H1 (cell line): ENCODE measurements at regions not wholly inside any gene's neighbourhood (a gene's known extent, or its start where the extent isn't known, plus 50 kb on each side); places are given as distances from the start of the nearest gene placed in this dataset.

Experiments
- CTCF ChIA-PET: fragments of 300-600 bp; sonication (Branson Sonifier 250); formaldehyde crosslinking; loops from one replicate; lab custom pipeline; 2021; ENCODE audit not compliant: partially characterized antibody; lab: Charles Lee
- POLR2A ChIA-PET: fragments of 300-600 bp; sonication (Branson Sonifier 250); formaldehyde crosslinking; loops from one replicate; lab custom pipeline; 2021; ENCODE audit warnings: inconsistent platforms; ENCODE audit not compliant: partially characterized antibody; lab: Charles Lee
- DNase-seq, 2 experiments: peaks; one replicate each; pipeline versions ENCODE4 v3.0.0 to v3.0.0-alpha.2; 2010 to 2022; ENCODE audit warnings: low spot score in 2 of 2, low read depth in 1 of 2, mixed read lengths in 1 of 2
- FAIRE-seq: peaks from 2 replicates; lab custom pipeline; 2011; peaks lifted over from hg19 to GRCh38; lab: Jason Lieb, UNC
- H2AFZ ChIP-seq: 2 replicates; pipeline ENCODE4 v1.8.1; 2012; ENCODE audit warnings: low read length, inconsistent platforms
- H2AK5ac ChIP-seq: 2 replicates; pipeline ENCODE4 v1.6.1; 2013; ENCODE audit warnings: low read depth, low read length
- H2BK120ac ChIP-seq: replicated peaks from 2 replicates; pipeline ENCODE3; 2013; ENCODE audit warnings: low read depth, low read length, inconsistent platforms
- H2BK12ac ChIP-seq: 2 replicates; pipeline ENCODE4 v1.6.1; 2013; ENCODE audit warnings: low read depth, low read length
- H2BK15ac ChIP-seq: 2 replicates; pipeline ENCODE4 v1.6.1; 2013; ENCODE audit warnings: low read length
- H2BK20ac ChIP-seq: 2 replicates; pipeline ENCODE4 v1.6.1; 2013; ENCODE audit warnings: low read length
- H2BK5ac ChIP-seq: 2 replicates; pipeline ENCODE4 v1.6.1; 2013; ENCODE audit warnings: low read depth, low read length
- H3K14ac ChIP-seq: 2 replicates; pipeline ENCODE4 v1.6.1; 2013; ENCODE audit warnings: inconsistent platforms; ENCODE audit not compliant: insufficient read length
- H3K18ac ChIP-seq: 2 replicates; pipeline ENCODE4 v1.6.1; 2013; ENCODE audit warnings: low read length; ENCODE audit errors: extremely low read depth
- H3K23ac ChIP-seq: 2 replicates; pipeline ENCODE4 v1.6.1; 2013; ENCODE audit warnings: inconsistent platforms; ENCODE audit not compliant: insufficient read length
- H3K23me2 ChIP-seq: 2 replicates; pipeline ENCODE4 v1.6.1; 2013; ENCODE audit warnings: low read depth, low read length
- H3K27ac ChIP-seq: 2 replicates; pipeline ENCODE4 v1.6.1; 2011; ENCODE audit warnings: low read depth, low read length, inconsistent platforms
- H3K27me3 ChIP-seq, 4 experiments: replicated peaks in 1 of 4; 1 replicate in 1 of 4; 2 replicates in 3 of 4; pipeline versions ENCODE4 v1.6.1 to v1.8.1; 2011 to 2013; ENCODE audit warnings: low read length in 3 of 4, mild to moderate bottlenecking in 3 of 4, inconsistent platforms in 2 of 4, mixed read lengths in 2 of 4, moderate library complexity in 1 of 4; ENCODE audit not compliant: control insufficient read depth in 3 of 4, insufficient read depth in 3 of 4; ENCODE audit errors: extremely low read depth in 1 of 4
- H3K36me3 ChIP-seq, 4 experiments: 2 replicates each; pipeline versions ENCODE4 v1.6.1 to v1.8.1; 2011 to 2013; ENCODE audit warnings: mild to moderate bottlenecking in 4 of 4, low read length in 3 of 4, moderate library complexity in 2 of 4, control low read depth in 1 of 4, inconsistent platforms in 1 of 4; ENCODE audit not compliant: insufficient read depth in 4 of 4, control insufficient read depth in 2 of 4
- H3K4ac ChIP-seq: replicated peaks from 2 replicates; pipeline ENCODE3; 2013; ENCODE audit warnings: low read length, low read depth, mixed read lengths, inconsistent platforms; ENCODE audit not compliant: insufficient read length
- H3K4me1 ChIP-seq, 4 experiments: replicated peaks in 1 of 4; 1 replicate in 1 of 4; 2 replicates in 3 of 4; pipeline versions ENCODE4 v1.6.1 to v1.8.1; 2011 to 2013; ENCODE audit warnings: low read length in 3 of 4, inconsistent platforms in 2 of 4, mixed read lengths in 1 of 4; ENCODE audit not compliant: insufficient read depth in 4 of 4, control insufficient read depth in 3 of 4
- H3K4me2 ChIP-seq, 2 experiments: 2 replicates each; pipeline versions ENCODE4 v1.6.1 to v1.8.1; 2011 to 2013; ENCODE audit warnings: low read depth in 2 of 2, low read length in 2 of 2, control low read depth in 1 of 2, inconsistent platforms in 1 of 2, mild to moderate bottlenecking in 1 of 2; ENCODE audit not compliant: insufficient read depth in 1 of 2
- H3K4me3 ChIP-seq, 4 experiments: fragments of 200-600, 300-600 bp in 1 of 4; sonication (generic), shearing (Covaris generic), sonication (Bioruptor Twin) in 1 of 4; 2 replicates each; pipeline versions ENCODE4 v1.5.1 to v1.8.1; 2011 to 2016; ENCODE audit warnings: low read length in 4 of 4, low read depth in 3 of 4, control low read depth in 2 of 4, inconsistent platforms in 2 of 4, mild to moderate bottlenecking in 2 of 4, mixed read lengths in 1 of 4, moderate library complexity in 1 of 4; ENCODE audit not compliant: insufficient read depth in 2 of 4; ENCODE audit errors: extremely low read depth in 1 of 4
- H3K56ac ChIP-seq: replicated peaks from 2 replicates; pipeline ENCODE3; 2013; ENCODE audit warnings: low read depth, mild to moderate bottlenecking, mixed read lengths, low read length, inconsistent platforms; ENCODE audit not compliant: insufficient read length
- H3K79me1 ChIP-seq: 2 replicates; pipeline ENCODE4 v1.6.1; 2013; ENCODE audit warnings: low read depth, low read length, control low read depth
- H3K79me2 ChIP-seq, 2 experiments: 2 replicates each; pipeline versions ENCODE4 v1.6.1 to v1.8.1; 2012 to 2013; ENCODE audit warnings: low read length in 2 of 2, mild to moderate bottlenecking in 2 of 2, inconsistent platforms in 1 of 2; ENCODE audit not compliant: insufficient read depth in 2 of 2, control insufficient read depth in 1 of 2
- H3K9ac ChIP-seq, 4 experiments: replicated peaks in 1 of 4; 1 replicate in 1 of 4; 2 replicates in 3 of 4; pipeline versions ENCODE4 v1.6.1 to v1.8.1; 2011 to 2013; ENCODE audit warnings: low read depth in 3 of 4, low read length in 3 of 4, control low read depth in 2 of 4, mild to moderate bottlenecking in 2 of 4, moderate library complexity in 2 of 4, inconsistent platforms in 1 of 4; ENCODE audit errors: extremely low read depth in 1 of 4
- H3K9me3 ChIP-seq, 2 experiments: 2 replicates each; pipeline versions ENCODE4 v1.6.1 to v1.8.1; 2012 to 2013; ENCODE audit warnings: mild to moderate bottlenecking in 2 of 2, moderate library complexity in 2 of 2, control low read depth in 1 of 2, inconsistent platforms in 1 of 2, low read depth in 1 of 2, low read length in 1 of 2, mixed read lengths in 1 of 2; ENCODE audit not compliant: insufficient read depth in 2 of 2
- H4K20me1 ChIP-seq, 2 experiments: replicated peaks in 1 of 2; 2 replicates each; pipeline versions ENCODE3 to v1.8.1; 2011 to 2013; ENCODE audit warnings: inconsistent platforms in 2 of 2, low read length in 2 of 2, mild to moderate bottlenecking in 1 of 2; ENCODE audit not compliant: insufficient read depth in 2 of 2, control insufficient read depth in 1 of 2
- H4K5ac ChIP-seq: 2 replicates; pipeline ENCODE4 v1.6.1; 2013; ENCODE audit warnings: low read length, low read depth, mixed read lengths, inconsistent platforms; ENCODE audit not compliant: insufficient read length
- H4K8ac ChIP-seq: 2 replicates; pipeline ENCODE4 v1.8.0; 2013; ENCODE audit warnings: mild to moderate bottlenecking, moderate library complexity, low read length, inconsistent platforms; ENCODE audit not compliant: insufficient read depth; ENCODE audit errors: extremely low read depth
- H4K91ac ChIP-seq: replicated peaks from 2 replicates; pipeline ENCODE3; 2013; ENCODE audit warnings: low read length, mixed read lengths, inconsistent platforms; ENCODE audit not compliant: insufficient read length
- ATF3 ChIP-seq: IDR thresholded peaks from 2 replicates; pipeline ENCODE4 v1.6.1; 2011; ENCODE audit warnings: low read depth, mild to moderate bottlenecking, low read length; ENCODE audit not compliant: insufficient read depth
- CEBPB ChIP-seq: IDR thresholded peaks from 2 replicates; pipeline ENCODE4 v1.6.1; 2012; ENCODE audit warnings: low read depth, low read length
- EP300 ChIP-seq, 2 experiments: IDR thresholded peaks; 1 replicate in 1 of 2; 2 replicates in 1 of 2; pipeline ENCODE4 v1.6.1; 2011 to 2012; ENCODE audit warnings: low read depth in 2 of 2, low read length in 2 of 2, mild to moderate bottlenecking in 2 of 2, borderline replicate concordance in 1 of 2, inconsistent platforms in 1 of 2, moderate library complexity in 1 of 2
- EZH2 ChIP-seq: fragments of 200-600 bp; sonication (generic); IDR thresholded peaks from 2 replicates; pipeline ENCODE4 v1.7.1; 2012; ENCODE audit warnings: low read depth, mild to moderate bottlenecking, moderate library complexity, low read length, inconsistent platforms; ENCODE audit not compliant: severe bottlenecking
- GABPA ChIP-seq: IDR thresholded peaks from 2 replicates; pipeline ENCODE4 v1.6.1; 2011; ENCODE audit warnings: mild to moderate bottlenecking, low read length, moderate library complexity, borderline replicate concordance; ENCODE audit not compliant: insufficient read depth
- JUND ChIP-seq: IDR thresholded peaks from 2 replicates; pipeline ENCODE4 v1.6.1; 2011; ENCODE audit warnings: mild to moderate bottlenecking, improper control_type of control experiment, low read length
- KDM4A ChIP-seq: IDR thresholded peaks from one replicate; pipeline ENCODE4 v1.7.1; 2012; ENCODE audit warnings: low read depth, mild to moderate bottlenecking, moderate library complexity, low read length, inconsistent platforms; ENCODE audit not compliant: severe bottlenecking
- NRF1 ChIP-seq: IDR thresholded peaks from 2 replicates; pipeline ENCODE4 v1.6.1; 2011; ENCODE audit warnings: mild to moderate bottlenecking, low read depth, low read length, improper control_type of control experiment
- POLR2A ChIP-seq, 2 experiments: IDR thresholded peaks; 1 replicate in 1 of 2; 2 replicates in 1 of 2; pipeline ENCODE4 v1.6.1; 2011; ENCODE audit warnings: low read depth in 2 of 2, low read length in 2 of 2, mild to moderate bottlenecking in 2 of 2; ENCODE audit errors: control extremely low read depth in 1 of 2
- POU5F1 ChIP-seq: IDR thresholded peaks from 2 replicates; pipeline ENCODE4 v1.6.1; 2011; ENCODE audit warnings: low read depth, mild to moderate bottlenecking, low read length, moderate library complexity
- SUZ12 ChIP-seq: fragments of 200-600 bp; sonication (generic); IDR thresholded peaks from 2 replicates; pipeline ENCODE4 v1.6.1; 2012; ENCODE audit warnings: mild to moderate bottlenecking, inconsistent platforms, low read length, moderate library complexity, mixed read lengths
- WGBS, 2 experiments: shearing (Covaris generic) in 1 of 2; methylation state at CpG; one replicate each; pipeline versions ENCODE4 v1.1.6 to v1.1.7; 2013 to 2015; ENCODE audit warnings: low lambda C conversion rate in 2 of 2, mixed read lengths in 2 of 2, inconsistent platforms in 1 of 2, low coverage in 1 of 2, missing lambda C conversion rate in 1 of 2; ENCODE audit not compliant: insufficient replicate concordance in 2 of 2, insufficient coverage in 1 of 2, insufficient read length in 1 of 2; ENCODE audit errors: extremely low coverage in 1 of 2, missing lambda C conversion rate in 1 of 2; 5-methylcytosine and 5-hydroxymethylcytosine counted together

GRCh38 chr17:64777415-64778239 is 115.5 kb upstream of the SMURF2 start:
- Histone ChIP-seq H4K20me1 (peaks cover 0 to 5% of the 10 kb centered on the region in 2 experiments), H2BK20ac (no peak overlapping the region), H2AFZ (no peak overlapping the region), H3K27ac (no peak overlapping the region), H4K8ac (no peak overlapping the region; the same call in 1 of the 2 replicates), H3K4ac (no peak overlapping the region), H3K18ac (peak overlapping the region; percentile 60), H2BK120ac (no peak overlapping the region), H2BK15ac (no peak overlapping the region; the same call in 1 of the 2 replicates), H3K4me1 (peaks cover 3 to 26% (median 9%) of the 10 kb centered on the region in 4 experiments), H3K9me3 (no peaks in the 10 kb centered on the region), H3K27me3 (peaks cover 31 to 73% (median 65%) of the 10 kb centered on the region in 4 experiments), H2BK12ac (no peak overlapping the region), H2BK5ac (no peak overlapping the region), H3K79me1 (no peaks in the 10 kb centered on the region), H2AK5ac (no peak overlapping the region), H3K23ac (no peak overlapping the region), H3K23me2 (peaks cover 14% of the 10 kb centered on the region; the same call in 1 of the 2 replicates), H3K79me2 (no peaks in the 10 kb centered on the region; a peak in 1 of 4 replicates), H3K14ac (no peak overlapping the region), H3K4me3 (peak overlapping the region; percentile 8 to 68 (median 32); a peak in 6 of 8 replicates), H3K4me2 (peak overlapping the region; percentile 62 to 89), H3K9ac (no peak overlapping the region), H4K91ac (no peak overlapping the region), H3K36me3 (peaks cover 0 to 4% (median 0%) of the 10 kb centered on the region in 4 experiments; a peak in 1 of 8 replicates), H4K5ac (no peak overlapping the region), H3K56ac (no peak overlapping the region)
- DNase-seq (no peak), FAIRE-seq (no peak)
- TF ChIP-seq EP300 (IDR thresholded peaks at IDR 0.05; ENCODE audit: borderline replicate concordance in 1 of 2, low read depth in 2 of 2, low read length in 2 of 2) (no peak), KDM4A (no peak), EZH2 (no peak), CEBPB (no peak), POU5F1 (no peak), ATF3 (no peak), SUZ12 (no peak; the same call in 1 of the 2 replicates), GABPA (no peak), JUND (no peak), NRF1 (no peak), POLR2A (IDR thresholded peaks at IDR 0.05; ENCODE audit: control extremely low read depth in 1 of 2, low read depth in 2 of 2, low read length in 2 of 2) (no peak)
- ChIA-PET POLR2A (interaction anchor here (1.7 to 2.5 kb wide), 2 partner anchors 11 to 272 kb away, joined by 4 to 10 read pairs; partner anchors contain the start of gene DDX5), CTCF (interaction anchor here (0.6 to 6.2 kb wide), 18 partner anchors 8 to 824 kb away, joined by 3 to 28 read pairs (median 3); partner anchors contain the start of gene LRRC37A3)
- WGBS, 2 experiments = 9% methylated on average over 17 of the region's 21 CpGs; no CpG with 5 or more reads in 1 of the 2 experiments
